ENCODE measurements at regions not wholly inside any gene's neighbourhood (a gene's known extent, or its start where the extent isn't known, plus 50 kb on each side); places are given as distances from the start of the nearest gene placed in this dataset.
"Not testable (repeated sequence)": the region's sequence is repeated elsewhere in the genome, so short reads cannot be mapped to it uniquely, and the experiment has no call there.

DNA sequence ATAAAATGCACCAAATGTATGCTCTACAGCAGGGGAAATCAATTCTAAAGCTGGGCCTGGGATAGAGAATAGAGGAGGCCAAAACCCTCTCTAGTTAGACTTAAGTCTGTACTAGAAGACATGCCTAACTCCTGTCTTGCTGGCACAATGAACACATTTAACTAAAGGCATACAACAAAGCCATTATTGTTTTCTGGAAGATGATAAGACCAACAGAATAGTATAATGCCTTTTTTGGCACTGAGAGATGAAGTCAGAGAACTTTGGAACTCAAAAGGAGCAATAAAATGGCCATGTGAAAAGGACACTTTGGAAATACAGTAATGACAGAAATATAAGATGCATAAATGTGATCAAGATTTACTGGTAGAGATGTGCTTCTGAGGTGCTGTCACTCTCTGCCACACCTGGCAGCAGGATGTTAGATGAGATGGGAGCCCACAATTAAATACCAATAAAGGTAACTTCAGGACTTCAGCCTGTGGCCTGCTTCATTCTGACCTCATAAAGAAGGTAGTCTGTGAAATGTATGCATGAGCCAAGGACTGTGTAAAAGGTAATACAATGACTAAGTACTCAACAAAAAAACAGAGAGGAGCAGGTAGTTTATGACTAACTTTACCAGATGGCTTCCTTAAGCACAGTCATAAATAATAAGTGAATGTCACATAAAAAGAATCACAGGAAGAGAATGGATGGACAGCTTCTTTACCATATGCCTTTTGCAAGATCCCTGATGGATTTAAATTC, 333.4 kb downstream of the BCKDHB start:
- DNase-seq: no peak

- DNase-seq: no peak
Measured at GRCh38 chr6:80438772-80439171, 332.3 kb downstream of the BCKDHB start.

GRCh38 chr6:80437801-80438200, 331.3 kb downstream of the BCKDHB start:
- DNase-seq: no peak

- DNase-seq: no peak
Measured at GRCh38 chr6:80437221-80437620, 330.8 kb downstream of the BCKDHB start.

- no peak for DNase-seq
Measured at GRCh38 chr6:80436663-80437062, 330.2 kb downstream of the BCKDHB start.

DNA sequence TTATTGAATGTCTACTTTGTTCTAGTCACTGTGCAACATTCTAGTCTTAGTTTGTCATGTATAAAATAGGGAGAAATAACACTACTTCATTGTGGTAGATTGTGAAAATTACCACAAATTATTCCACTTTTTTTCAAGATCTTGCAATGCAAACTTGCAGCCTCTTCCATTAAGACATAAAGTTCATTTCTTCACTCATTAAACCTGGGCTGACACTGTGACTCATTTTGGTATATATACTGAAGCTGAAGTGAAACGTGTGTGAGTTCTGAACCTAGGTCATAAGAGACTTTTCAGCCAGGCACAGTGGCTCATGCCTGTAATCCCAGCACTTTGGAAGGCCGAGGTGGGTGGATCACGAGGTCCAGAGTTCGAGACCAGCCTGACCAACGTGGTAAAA, 329.0 kb downstream of the BCKDHB start:
- DNase-seq: no peak

- DNase-seq: no peak
Measured at GRCh38 chr6:80434691-80435350, 328.4 kb downstream of the BCKDHB start.

DNA sequence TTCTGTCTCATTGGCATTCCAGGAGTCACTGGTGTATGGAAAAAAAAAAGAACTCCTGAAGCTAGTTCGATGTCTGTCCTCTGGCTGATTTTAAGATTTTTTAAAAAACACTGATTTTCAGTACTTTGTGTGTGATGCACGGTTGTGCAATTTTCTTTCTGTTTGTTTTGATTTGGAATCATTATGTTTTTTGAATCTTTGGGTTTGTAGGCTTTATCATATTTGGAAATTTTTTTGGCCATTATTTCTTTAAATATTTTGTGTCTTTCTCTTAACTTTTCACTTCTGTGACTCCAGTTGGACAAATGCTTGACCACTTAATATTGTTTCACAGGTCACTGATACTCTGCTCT, 327.2 kb downstream of the BCKDHB start:
- DNase-seq: no peak

GRCh38 chr6:80433010-80433672, 326.7 kb downstream of the BCKDHB start:
- DNase-seq: no peak

DNA sequence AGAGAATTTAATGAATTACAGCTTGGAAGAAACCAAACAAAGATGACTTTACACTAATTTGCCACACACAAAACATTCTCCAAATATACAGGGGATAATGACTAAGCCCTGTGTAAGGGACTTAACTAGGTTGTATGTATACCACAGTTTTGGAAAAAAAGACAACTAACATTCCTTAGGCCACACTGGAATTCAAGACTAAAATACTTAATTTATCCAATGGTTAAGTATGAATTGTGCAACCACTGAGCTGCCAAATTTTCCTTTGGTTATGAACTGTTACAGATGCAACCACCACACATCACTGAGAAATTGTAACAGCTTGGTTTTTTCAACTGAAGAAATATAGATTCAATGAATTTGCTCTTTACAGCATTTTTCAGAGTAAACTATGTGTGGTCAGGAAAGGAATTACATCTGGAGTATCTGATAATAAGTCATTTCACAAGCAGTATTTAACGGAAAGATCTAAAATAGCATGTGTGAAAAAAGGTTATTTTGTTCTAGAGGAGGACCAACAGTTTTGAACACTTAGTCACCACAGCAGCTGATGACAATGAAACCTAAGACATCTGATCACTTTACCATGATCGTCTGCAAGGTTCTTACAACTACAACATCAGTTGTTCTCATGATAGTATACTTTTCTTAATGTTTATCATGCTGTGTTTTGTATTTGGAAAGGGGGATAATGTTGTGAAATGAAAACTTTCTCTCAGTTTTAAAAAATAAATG, 318.8 kb downstream of the BCKDHB start:
- DNase-seq: no peak

DNA sequence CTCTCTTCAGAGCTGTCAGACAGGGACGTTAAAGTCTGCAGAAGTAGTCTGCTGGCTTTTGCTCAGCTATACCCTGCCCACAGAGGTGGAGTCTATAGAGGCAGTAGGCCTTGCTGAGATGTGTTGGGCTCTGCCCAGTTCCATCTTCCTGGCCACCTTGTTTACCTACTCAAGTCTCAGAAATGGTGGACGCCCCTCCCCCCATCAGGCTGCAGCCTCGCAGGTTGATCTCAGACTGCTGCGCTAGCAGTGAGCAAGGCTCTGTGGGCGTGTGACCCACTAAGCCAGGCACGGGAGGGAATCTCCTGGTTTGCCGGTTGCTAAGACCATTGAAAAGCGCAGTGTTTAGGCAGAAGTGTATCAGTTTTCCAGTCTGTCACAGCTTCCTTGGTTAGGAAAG, 305.0 kb downstream of the BCKDHB start:
- no peak for DNase-seq

- not testable (repeated sequence) for DNase-seq
Measured at GRCh38 chr6:80407976-80408375, 301.5 kb downstream of the BCKDHB start.

- DNase-seq: no peak
Measured at GRCh38 chr6:80404889-80405288, 298.4 kb downstream of the BCKDHB start.

DNA sequence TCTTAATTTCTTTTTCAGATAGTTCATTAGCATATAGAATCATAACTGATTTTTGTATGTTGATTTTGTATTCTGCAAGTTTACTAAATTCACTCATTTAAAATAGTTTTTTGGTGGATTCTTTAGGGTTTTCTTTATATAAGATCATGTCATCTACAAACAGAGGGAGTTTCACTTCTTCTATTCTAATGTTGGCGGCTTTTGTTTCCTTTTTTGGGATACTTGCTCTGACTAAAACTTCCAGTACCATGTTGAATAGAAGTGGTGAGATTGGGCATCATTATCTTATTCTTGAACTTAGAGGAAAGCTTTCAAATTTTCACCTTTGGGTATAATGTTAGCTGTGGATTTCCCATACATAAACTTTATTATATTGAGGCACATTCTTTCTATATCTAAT, 296.9 kb downstream of the BCKDHB start:
- no peak for DNase-seq

DNA sequence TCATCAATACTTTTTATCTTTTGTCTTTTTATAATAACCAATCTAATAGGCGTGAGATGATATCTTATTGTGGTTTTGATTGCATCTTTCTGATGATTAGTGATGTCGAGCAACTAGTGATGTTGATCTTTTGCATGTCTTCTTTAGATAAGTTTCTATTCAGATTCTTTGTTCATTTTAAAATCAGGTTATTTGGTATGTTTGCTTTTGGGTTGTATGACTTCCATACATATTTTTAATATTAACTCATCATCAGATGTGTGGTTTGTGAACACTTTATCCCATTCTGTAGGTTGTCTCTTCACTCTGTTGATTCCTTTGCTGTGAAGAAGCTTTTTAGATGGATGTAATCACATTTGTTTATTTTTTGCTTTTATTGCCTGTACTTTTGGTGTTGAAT, 295.8 kb downstream of the BCKDHB start:
- no peak for DNase-seq
